ENCODE measurements at regions not wholly inside any gene's neighbourhood (a gene's known extent, or its start where the extent isn't known, plus 50 kb on each side); places are given as distances from the start of the nearest gene placed in this dataset.

GRCh38 chr6:4265740-4266139 is 130.4 kb upstream of the ECI2 start:
- no peak for TF ChIP-seq POLR2A (IDR thresholded peaks at IDR 0.05)
- no peak for TF ChIP-seq CTCF (IDR thresholded peaks at IDR 0.05 in 8 of 11, conservative IDR thresholded peaks at IDR 0.05 in 3 of 11)
- no peak for TF ChIP-seq POLR2AphosphoS5 (IDR thresholded peaks at IDR 0.05)

Data from spleen (tissue), 7 donors.